Skeletal muscle tissue (tissue), 3 donors: ENCODE measurements at regions not wholly inside any gene's neighbourhood (a gene's known extent, or its start where the extent isn't known, plus 50 kb on each side); places are given as distances from the start of the nearest gene placed in this dataset.

ENCODE experiments used
- H3K27ac ChIP-seq: one replicate; pipeline ENCODE4 v1.7.0; 2013; ENCODE audit warnings: mild to moderate bottlenecking, low read depth, low read length, inconsistent platforms
- H3K27me3 ChIP-seq, 3 donors: one replicate each; pipeline ENCODE4 v1.7.0; 2013; ENCODE audit warnings: low read length in 3 of 3; ENCODE audit not compliant: control insufficient read depth in 3 of 3, insufficient read depth in 3 of 3
- H3K36me3 ChIP-seq, 3 donors: one replicate each; pipeline ENCODE4 v1.7.0; 2013; ENCODE audit warnings: low read length in 3 of 3; ENCODE audit not compliant: control insufficient read depth in 3 of 3, insufficient read depth in 3 of 3
- H3K4me1 ChIP-seq, 3 donors: one replicate each; pipeline ENCODE4 v1.7.0; 2013; ENCODE audit warnings: low read length in 3 of 3, mild to moderate bottlenecking in 3 of 3; ENCODE audit not compliant: control insufficient read depth in 3 of 3, insufficient read depth in 3 of 3
- H3K4me3 ChIP-seq, 3 donors: one replicate each; pipeline ENCODE4 v1.7.0; 2013; ENCODE audit warnings: low read length in 3 of 3
- H3K9ac ChIP-seq, 3 donors: one replicate each; pipeline ENCODE4 v1.7.0; 2013; ENCODE audit warnings: low read length in 3 of 3, mild to moderate bottlenecking in 3 of 3, moderate library complexity in 2 of 3, low read depth in 1 of 3
- H3K9me3 ChIP-seq, 3 donors: one replicate each; pipeline ENCODE4 v1.7.0; 2013; ENCODE audit warnings: low read length in 3 of 3; ENCODE audit not compliant: control insufficient read depth in 3 of 3
- donor health status: Osteomylitis.

- no peaks in the 10 kb centered on the region for H3K36me3 ChIP-seq
- no peak overlapping the region for H3K4me3 ChIP-seq
- H3K9me3 ChIP-seq = no peaks in the 10 kb centered on the region
- no peaks in the 10 kb centered on the region for H3K4me1 ChIP-seq
- H3K9ac ChIP-seq = no peak overlapping the region
- H3K27me3 ChIP-seq = peaks cover 0 to 3% (median 0%) of the 10 kb centered on the region in 3 donors
- no peak overlapping the region for H3K27ac ChIP-seq
Measured at GRCh38 chr13:58906329-58907007, 1257.3 kb downstream of the DIAPH3 start.

GRCh38 chr13:58907347-58907746, 1256.4 kb downstream of the DIAPH3 start:
- H3K27ac ChIP-seq = no peak overlapping the region
- H3K36me3 ChIP-seq = no peaks in the 10 kb centered on the region
- H3K4me3 ChIP-seq = no peak overlapping the region
- no peaks in the 10 kb centered on the region for H3K9me3 ChIP-seq
- no peak overlapping the region for H3K9ac ChIP-seq
- H3K27me3 ChIP-seq = peaks cover 0 to 3% (median 0%) of the 10 kb centered on the region in 3 donors
- H3K4me1 ChIP-seq = no peaks in the 10 kb centered on the region

- Histone ChIP-seq H3K27ac (no peak overlapping the region), H3K9ac (no peak overlapping the region), H3K27me3 (peaks cover 0 to 3% (median 0%) of the 10 kb centered on the region in 3 donors), H3K9me3 (no peaks in the 10 kb centered on the region), H3K4me3 (no peak overlapping the region), H3K36me3 (no peaks in the 10 kb centered on the region), H3K4me1 (no peaks in the 10 kb centered on the region)
Measured at GRCh38 chr13:58908019-58908679, 1255.6 kb downstream of the DIAPH3 start.

GRCh38 chr13:58919551-58919950, 1244.2 kb downstream of the DIAPH3 start:
- Histone ChIP-seq H3K9me3 (no peaks in the 10 kb centered on the region), H3K4me3 (no peak overlapping the region), H3K36me3 (no peaks in the 10 kb centered on the region), H3K27me3 (no peaks in the 10 kb centered on the region), H3K4me1 (no peaks in the 10 kb centered on the region), H3K27ac (no peak overlapping the region), H3K9ac (no peak overlapping the region)

- Histone ChIP-seq H3K36me3 (no peaks in the 10 kb centered on the region), H3K4me1 (no peaks in the 10 kb centered on the region), H3K27ac (no peak overlapping the region), H3K27me3 (no peaks in the 10 kb centered on the region), H3K9ac (no peak overlapping the region), H3K9me3 (no peaks in the 10 kb centered on the region), H3K4me3 (no peak overlapping the region)
Measured at GRCh38 chr13:58921129-58921528, 1242.6 kb downstream of the DIAPH3 start.

GRCh38 chr13:58926858-58927257, 1236.9 kb downstream of the DIAPH3 start:
- no peaks in the 10 kb centered on the region for H3K4me1 ChIP-seq
- H3K27me3 ChIP-seq = no peaks in the 10 kb centered on the region
- H3K9me3 ChIP-seq = no peaks in the 10 kb centered on the region
- no peaks in the 10 kb centered on the region for H3K36me3 ChIP-seq
- no peak overlapping the region for H3K9ac ChIP-seq
- H3K4me3 ChIP-seq = no peak overlapping the region
- no peak overlapping the region for H3K27ac ChIP-seq

- Histone ChIP-seq H3K9me3 (no peaks in the 10 kb centered on the region), H3K9ac (no peak overlapping the region), H3K36me3 (no peaks in the 10 kb centered on the region), H3K4me3 (no peak overlapping the region), H3K27me3 (no peaks in the 10 kb centered on the region), H3K27ac (no peak overlapping the region), H3K4me1 (no peaks in the 10 kb centered on the region)
Measured at GRCh38 chr13:58933475-58933874, 1230.3 kb downstream of the DIAPH3 start.

- no peak overlapping the region for H3K9ac ChIP-seq
- no peaks in the 10 kb centered on the region for H3K9me3 ChIP-seq
- no peak overlapping the region for H3K4me3 ChIP-seq
- H3K27ac ChIP-seq = no peak overlapping the region
- no peaks in the 10 kb centered on the region for H3K36me3 ChIP-seq
- no peaks in the 10 kb centered on the region for H3K27me3 ChIP-seq
- no peaks in the 10 kb centered on the region for H3K4me1 ChIP-seq
Measured at GRCh38 chr13:58935689-58936088, 1228.0 kb downstream of the DIAPH3 start.

- H3K9ac ChIP-seq = no peak overlapping the region
- no peaks in the 10 kb centered on the region for H3K36me3 ChIP-seq
- H3K27ac ChIP-seq = no peak overlapping the region
- no peaks in the 10 kb centered on the region for H3K27me3 ChIP-seq
- H3K9me3 ChIP-seq = no peaks in the 10 kb centered on the region
- H3K4me3 ChIP-seq = no peak overlapping the region
- H3K4me1 ChIP-seq = no peaks in the 10 kb centered on the region
Measured at GRCh38 chr13:58946274-58946673, 1217.5 kb downstream of the DIAPH3 start.

GRCh38 chr13:58949646-58950045, 1214.1 kb downstream of the DIAPH3 start:
- no peak overlapping the region for H3K9ac ChIP-seq
- H3K4me3 ChIP-seq = no peak overlapping the region
- no peaks in the 10 kb centered on the region for H3K4me1 ChIP-seq
- no peaks in the 10 kb centered on the region for H3K36me3 ChIP-seq
- no peaks in the 10 kb centered on the region for H3K27me3 ChIP-seq
- H3K27ac ChIP-seq = no peak overlapping the region
- H3K9me3 ChIP-seq = no peaks in the 10 kb centered on the region
